C4-2B (cell line): ENCODE measurements at regions not wholly inside any gene's neighbourhood (a gene's known extent, or its start where the extent isn't known, plus 50 kb on each side); places are given as distances from the start of the nearest gene placed in this dataset.

Source experiments
- H3K27ac ChIP-seq: fragments of 450-650 bp; 2 replicates; pipeline ENCODE4 v1.5.1; 2017
- ZFX ChIP-seq: fragments of 450-650 bp; IDR thresholded peaks from 2 replicates; pipeline ENCODE4 v1.6.1; 2017
- TF ChIP-seq, protein P1 (sequence below): fragments of 450-650 bp; conservative IDR thresholded peaks from 2 replicates; pipeline ENCODE4 v1.5.1; 2017; ENCODE audit warnings: mild to moderate bottlenecking

DNA sequence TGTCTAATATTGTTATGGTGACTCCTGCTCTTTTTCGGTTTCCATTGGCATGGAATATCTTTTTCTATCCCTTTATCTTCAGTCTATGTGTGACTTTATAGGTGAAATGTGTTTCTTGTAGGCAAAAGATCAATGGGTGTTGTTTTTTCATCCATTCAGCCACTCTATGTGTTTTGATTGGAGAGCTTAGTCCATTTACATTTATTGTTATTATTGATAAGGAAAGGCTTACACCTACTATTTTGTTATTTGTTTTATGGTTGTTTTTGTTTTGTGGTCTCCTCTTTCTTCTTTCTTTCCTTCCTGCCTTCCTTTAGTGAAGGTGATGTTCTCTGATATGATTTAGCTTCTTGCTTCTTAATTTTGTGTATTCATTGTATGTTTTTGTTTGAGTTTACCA is 414.3 kb downstream of the ADRA2A start:
- TF ChIP-seq, protein P1, sequence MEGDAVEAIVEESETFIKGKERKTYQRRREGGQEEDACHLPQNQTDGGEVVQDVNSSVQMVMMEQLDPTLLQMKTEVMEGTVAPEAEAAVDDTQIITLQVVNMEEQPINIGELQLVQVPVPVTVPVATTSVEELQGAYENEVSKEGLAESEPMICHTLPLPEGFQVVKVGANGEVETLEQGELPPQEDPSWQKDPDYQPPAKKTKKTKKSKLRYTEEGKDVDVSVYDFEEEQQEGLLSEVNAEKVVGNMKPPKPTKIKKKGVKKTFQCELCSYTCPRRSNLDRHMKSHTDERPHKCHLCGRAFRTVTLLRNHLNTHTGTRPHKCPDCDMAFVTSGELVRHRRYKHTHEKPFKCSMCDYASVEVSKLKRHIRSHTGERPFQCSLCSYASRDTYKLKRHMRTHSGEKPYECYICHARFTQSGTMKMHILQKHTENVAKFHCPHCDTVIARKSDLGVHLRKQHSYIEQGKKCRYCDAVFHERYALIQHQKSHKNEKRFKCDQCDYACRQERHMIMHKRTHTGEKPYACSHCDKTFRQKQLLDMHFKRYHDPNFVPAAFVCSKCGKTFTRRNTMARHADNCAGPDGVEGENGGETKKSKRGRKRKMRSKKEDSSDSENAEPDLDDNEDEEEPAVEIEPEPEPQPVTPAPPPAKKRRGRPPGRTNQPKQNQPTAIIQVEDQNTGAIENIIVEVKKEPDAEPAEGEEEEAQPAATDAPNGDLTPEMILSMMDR: no peak
- TF ChIP-seq ZFX: no peak
- no peak overlapping the region for H3K27ac ChIP-seq

DNA sequence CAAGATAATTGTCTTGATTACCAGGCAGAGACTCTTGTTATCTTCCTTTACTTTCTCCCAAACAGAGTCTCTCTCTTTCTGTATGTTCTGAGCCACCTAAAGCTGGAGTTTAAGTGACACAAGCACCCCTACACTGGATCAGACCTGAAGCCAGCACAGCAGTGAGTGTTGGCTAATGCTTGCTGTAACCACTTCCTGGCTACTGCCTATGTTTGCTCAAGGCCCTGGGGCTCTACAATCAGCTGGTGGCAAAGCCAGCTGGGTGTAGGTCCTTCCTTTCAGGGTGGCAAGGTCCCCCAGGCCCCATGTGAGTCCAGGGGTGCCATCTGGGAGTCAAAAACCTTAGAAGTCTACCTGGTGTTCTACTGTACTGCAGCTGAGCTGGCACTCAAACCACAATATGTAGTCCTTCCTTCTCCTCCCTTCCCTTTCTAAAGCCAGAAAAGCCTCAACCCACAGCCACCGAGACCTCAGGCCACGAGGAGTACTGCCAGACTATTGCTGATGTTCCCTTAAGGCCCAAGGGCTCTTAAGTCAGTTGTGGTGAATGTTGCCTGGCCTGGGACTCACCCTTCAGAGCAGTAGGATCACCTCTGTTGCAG is 416.3 kb downstream of the ADRA2A start:
- no peak overlapping the region for H3K27ac ChIP-seq
- no peak for TF ChIP-seq ZFX
- TF ChIP-seq, protein P1: no peak

DNA sequence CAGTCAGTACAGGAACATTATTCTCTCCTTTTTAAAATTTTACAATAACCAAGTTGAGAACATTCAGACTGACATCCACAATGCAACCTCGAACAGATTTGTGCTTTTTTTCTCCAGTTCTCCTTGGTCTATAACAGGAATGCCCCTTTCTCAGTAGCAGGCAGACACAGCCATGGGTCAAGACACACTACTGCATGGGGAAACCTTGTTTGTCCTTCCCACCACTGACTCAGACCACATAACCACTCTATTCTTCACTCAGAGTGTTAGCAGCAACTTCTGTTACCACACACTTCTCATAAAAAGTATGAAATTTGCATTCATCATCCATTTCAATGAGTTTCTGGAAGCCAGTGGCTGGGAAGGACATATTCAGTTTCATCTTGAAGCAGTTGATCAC is 421.7 kb downstream of the ADRA2A start:
- TF ChIP-seq ZFX: no peak
- TF ChIP-seq, protein P1: no peak

DNA sequence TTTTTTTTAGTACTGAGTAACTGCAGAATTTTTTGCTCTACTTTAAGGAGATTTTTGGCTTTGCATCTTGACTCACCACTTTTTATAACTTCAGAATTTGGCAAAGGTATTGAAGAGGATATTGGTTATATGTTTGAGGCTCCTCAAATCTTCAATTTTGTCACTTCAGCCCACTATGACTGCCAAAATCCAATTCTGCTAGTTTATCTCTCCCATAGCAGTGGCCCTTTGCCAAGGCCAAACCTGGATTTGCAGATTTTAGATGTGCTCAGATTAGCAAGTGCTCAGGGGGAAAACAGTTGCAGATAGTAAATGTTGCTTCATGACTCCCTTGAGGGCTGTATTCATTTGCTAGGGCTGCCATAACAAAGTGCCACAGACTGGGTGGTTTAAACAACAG is 427.5 kb downstream of the ADRA2A start:
- TF ChIP-seq, protein P1: no peak
- TF ChIP-seq ZFX: no peak
- H3K27ac ChIP-seq: no peak overlapping the region

More for the DNA sequence above, 421.7 kb downstream of the ADRA2A start:
- no peak overlapping the region for H3K27ac ChIP-seq

DNA sequence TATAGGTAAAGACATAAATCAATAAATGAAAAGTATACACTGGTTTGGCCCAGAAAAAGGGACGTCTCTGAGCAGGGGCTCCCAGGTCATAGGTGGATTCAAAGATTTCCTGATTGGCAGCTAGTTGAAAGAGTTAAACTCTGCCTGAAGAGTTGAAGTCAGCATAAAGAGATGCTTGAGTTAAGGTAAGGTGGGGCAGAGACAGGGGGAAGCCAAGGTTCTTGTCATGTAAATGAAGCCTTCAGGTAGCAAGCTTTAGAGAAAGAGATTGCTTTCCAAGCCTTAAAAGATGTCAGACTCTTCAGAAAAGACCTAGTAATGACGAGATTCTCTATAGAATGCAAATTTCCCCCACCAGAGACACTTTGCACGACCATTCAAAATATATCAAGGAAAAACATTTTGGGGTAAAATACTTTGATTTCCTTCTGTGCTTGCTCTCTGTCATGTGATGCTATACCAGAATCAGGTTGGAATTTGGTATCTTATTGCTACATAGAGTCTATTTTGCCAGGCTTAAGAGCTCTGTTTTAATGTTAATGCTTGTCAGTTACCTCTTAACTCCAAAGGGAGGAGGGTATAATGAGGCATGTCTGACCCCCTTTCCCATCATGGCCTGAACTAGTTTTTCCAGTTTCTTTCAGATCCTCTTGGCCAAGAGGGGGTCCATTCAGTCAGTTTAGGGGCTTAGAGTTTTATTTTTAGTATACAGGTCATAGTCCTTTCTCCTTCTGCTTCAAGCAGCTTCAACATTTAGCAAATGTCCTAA is 429.6 kb downstream of the ADRA2A start:
- TF ChIP-seq, protein P1: no peak
- TF ChIP-seq ZFX: no peak
- H3K27ac ChIP-seq: no peak overlapping the region

DNA sequence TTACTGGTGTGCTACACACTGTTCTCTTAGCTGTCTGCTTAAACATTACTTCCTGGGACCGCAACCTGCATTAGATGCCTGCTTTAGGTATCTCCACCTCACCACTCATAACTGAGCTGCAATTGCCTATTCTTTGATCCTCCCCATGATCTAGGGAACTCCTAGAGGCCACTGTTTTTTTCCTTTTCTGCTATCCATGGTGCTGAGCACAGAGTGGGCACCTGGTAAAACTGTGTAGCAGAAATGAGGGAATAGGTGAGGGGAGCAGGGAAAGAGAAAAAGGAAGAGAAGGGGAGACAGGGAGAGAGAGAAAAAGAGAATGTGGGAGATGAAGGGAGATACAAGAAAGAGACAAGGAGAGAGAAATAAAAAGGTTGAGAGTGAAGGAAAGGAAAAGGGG is 434.9 kb downstream of the ADRA2A start:
- H3K27ac ChIP-seq: no peak overlapping the region
- no peak for TF ChIP-seq ZFX
- TF ChIP-seq, protein P1: no peak; the same call in 1 of the 2 replicates

DNA sequence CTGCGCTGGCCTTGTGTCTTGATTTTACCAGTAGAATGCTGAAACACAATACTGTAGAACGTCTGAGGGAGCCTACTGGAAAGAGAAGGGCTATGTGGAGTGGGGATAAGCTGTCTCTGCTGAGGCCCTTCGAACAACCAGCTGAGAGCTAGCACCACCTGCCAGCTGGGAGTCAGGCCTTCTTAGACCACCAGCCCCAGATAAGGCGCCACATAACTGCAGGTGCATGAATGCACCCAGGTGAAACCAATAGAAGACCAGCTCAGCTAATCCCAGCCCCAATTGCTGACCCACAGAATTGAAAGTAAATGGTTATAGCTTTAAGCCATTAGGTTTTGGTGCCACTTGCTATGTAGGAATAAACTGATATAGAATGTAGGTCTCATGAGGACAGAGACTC is 438.4 kb downstream of the ADRA2A start:
- TF ChIP-seq, protein P1: no peak
- TF ChIP-seq ZFX: no peak
- no peak overlapping the region for H3K27ac ChIP-seq
